Umbilical cord (tissue), 1 donor: ENCODE measurements at regions not wholly inside any gene's neighbourhood (a gene's known extent, or its start where the extent isn't known, plus 50 kb on each side); places are given as distances from the start of the nearest gene placed in this dataset.
A peak's percentile ranks its signal among the peaks of the same experiment; 100 is the strongest.
"Not testable (repeated sequence)": the region's sequence is repeated elsewhere in the genome, so short reads cannot be mapped to it uniquely, and the experiment has no call there.

Experiments
- DNase-seq: peaks from one replicate; pipeline ENCODE4 v3.0.0-alpha.2; 2015; ENCODE audit warnings: low spot score

DNA sequence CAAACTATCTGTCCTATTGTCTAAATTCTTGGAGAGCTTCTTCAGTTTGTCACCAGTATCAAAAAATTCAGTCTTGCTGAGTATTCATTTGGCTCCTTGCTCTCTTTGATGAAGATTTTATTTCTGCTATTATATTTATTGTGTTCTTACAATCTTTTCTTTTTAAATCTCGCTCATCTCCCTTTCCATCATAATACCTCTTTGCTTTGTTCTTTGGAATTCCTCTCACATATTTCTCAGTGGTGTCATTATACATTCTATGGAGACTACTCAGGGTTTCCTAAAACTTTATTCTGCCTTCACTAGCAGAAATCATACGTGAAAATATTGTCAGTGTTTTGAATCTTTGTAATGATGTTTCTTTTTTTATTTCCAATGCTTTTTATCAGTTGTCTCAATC, 445.2 kb upstream of the ID4 start:
- DNase-seq: no peak

GRCh38 chr6:19394051-19394450, 443.1 kb upstream of the ID4 start:
- no peak for DNase-seq

DNA sequence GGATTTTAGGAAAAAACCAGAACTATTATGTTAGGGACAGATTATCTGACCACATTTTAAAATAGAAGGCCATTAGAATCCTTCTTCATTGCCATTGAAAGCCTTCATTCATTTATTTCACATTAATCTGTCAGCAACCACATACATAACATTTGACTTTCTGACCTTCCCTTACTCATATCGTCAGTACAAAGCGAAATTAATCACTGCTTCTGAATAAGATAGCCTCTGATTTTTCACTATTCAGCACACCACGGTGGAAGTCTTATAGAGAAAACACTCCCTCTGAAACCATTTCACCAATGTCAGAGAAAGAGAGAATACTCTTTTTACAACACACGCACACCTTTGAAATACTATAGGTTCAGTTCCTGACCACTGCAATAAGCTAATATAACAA, 442.5 kb upstream of the ID4 start:
- DNase-seq: no peak

DNA sequence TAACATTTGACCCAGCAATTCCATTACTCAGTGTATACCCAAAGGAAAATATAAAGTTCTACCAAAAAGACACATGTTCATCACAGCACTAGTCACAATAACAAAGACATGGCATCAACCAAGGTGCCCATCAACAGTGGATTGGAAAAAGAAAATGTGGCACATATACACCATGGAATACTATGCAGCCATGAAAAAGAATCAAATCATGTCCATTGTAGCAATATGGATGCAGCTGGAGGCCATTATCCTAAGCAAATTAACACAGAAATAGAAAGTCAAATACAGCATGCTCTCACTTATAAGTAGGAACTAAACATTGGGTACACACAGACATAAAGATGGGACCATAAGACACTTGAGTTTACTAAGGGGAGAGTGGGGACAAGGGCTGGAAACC, 441.9 kb upstream of the ID4 start:
- DNase-seq: no peak

DNA sequence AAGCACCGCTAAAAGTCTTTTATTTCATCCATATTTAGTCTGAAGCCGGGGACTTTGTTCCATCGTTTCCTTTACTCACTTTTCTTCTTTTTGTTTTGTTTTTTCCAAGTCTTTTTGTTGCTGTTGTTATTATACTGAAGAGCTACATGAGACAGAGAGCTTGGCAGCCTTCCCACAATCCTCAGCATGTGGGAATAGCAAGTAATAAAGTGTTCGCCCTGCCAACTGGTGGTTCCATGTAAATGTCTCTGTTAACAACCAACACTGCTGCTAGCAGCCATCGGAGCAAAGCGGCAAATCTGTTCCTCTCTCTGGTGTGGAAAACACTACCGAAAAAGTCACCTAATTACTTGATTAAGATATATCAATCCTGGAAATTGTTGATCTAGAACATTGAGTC, 437.8 kb upstream of the ID4 start:
- DNase-seq: no peak

- not testable (repeated sequence) for DNase-seq
These were observed 432.3 kb upstream of the ID4 start for GRCh38 chr6:19404884-19405283.

- peak; percentile 5 for DNase-seq
These were observed 428.8 kb upstream of the ID4 start for GRCh38 chr6:19408331-19408730.

- peak; percentile 60 for DNase-seq
These were observed 426.7 kb upstream of the ID4 start for GRCh38 chr6:19410481-19410880.

GRCh38 chr6:19413323-19413722, 423.8 kb upstream of the ID4 start:
- DNase-seq: no peak

DNA sequence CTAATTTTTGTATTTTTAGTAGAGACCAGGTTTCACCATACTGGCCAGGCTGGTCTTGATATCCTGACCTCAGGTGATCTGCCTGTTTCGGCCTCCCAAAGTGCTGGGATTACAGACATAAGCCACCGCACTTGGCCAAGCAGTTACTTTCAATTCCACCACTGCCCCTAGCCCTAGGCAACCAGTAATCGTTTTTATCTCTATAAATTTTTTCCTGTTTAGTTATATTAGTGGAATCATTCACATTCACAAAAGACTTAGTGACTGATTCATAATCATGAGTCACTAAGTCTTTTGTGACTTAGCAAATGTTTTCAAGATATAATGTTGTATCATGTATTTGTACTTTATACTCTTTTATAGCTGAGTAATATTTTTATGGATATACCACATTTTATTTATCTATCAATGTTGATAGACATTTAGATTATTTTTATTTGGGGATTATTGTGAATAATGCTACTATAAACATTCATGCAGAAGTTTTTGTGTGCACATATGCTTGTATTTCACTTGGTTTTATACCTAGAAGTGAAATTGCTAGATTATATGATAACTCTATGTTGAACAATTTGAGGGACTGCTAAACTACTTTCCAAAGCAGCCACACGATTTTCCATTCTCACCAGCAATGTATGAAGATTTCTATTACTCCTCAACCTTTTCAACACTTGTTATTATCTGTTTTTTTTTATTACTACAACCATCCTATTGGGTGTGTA, 421.4 kb upstream of the ID4 start:
- no peak for DNase-seq

GRCh38 chr6:19416811-19417210, 420.4 kb upstream of the ID4 start:
- no peak for DNase-seq

- no peak for DNase-seq
These were observed 419.5 kb upstream of the ID4 start for GRCh38 chr6:19417713-19418112.

GRCh38 chr6:19424853-19425252, 412.3 kb upstream of the ID4 start:
- DNase-seq: no peak

- DNase-seq: no peak
These were observed 409.6 kb upstream of the ID4 start for GRCh38 chr6:19427548-19427947.

GRCh38 chr6:19432966-19433498, 404.1 kb upstream of the ID4 start:
- DNase-seq: no peak

- no peak for DNase-seq
These were observed 403.1 kb upstream of the ID4 start for GRCh38 chr6:19434065-19434464.

DNA sequence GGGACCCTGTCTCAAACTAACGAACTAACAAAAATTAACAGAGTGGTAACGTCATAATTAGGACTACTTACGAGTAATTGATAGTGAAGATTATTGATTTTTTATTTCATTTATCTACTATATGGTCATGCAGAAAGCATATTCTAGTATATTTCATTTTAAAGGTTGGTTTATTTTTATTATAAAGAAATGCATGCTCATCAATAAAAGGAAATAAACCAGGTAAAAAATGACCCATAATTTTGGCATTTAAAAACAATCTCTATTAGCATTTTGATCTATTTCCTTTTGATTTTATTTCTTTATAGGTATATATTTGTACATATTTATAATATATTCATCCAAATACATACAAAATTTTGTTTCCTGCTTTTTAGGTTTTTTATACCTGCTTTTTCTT, 401.4 kb upstream of the ID4 start:
- DNase-seq: no peak

- DNase-seq: no peak
These were observed 398.4 kb upstream of the ID4 start for GRCh38 chr6:19438566-19439353.

GRCh38 chr6:19440531-19440930, 396.6 kb upstream of the ID4 start:
- DNase-seq: no peak

GRCh38 chr6:19443411-19443810, 393.8 kb upstream of the ID4 start:
- DNase-seq: no peak

GRCh38 chr6:19444041-19444440, 393.1 kb upstream of the ID4 start:
- no peak for DNase-seq

DNA sequence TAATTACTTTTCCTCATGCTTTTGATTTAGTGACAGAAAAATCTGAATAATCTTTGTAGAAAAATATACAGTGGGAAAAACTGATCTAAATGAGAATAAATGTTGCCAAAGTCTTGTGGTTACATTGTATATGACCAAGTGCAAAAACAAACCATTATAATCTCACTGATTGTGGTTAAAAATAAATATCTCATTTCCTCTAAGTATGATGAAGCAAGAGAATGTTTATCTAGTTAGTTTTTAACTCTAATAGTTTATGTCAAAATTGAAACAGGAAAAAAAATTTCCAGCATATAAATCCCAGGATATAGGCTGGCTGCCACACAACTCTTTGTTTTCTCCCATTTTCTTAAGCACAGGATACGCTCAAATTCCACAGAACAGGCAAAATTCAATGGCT, 392.7 kb upstream of the ID4 start:
- no peak for DNase-seq

- no peak for DNase-seq
These were observed 390.6 kb upstream of the ID4 start for GRCh38 chr6:19446570-19446969.
